Activated T-cell treated with anti-CD3 and anti-CD28 coated beads, Interleukin-2, amount 50 U/mL, for 24 hours (primary cell): ENCODE measurements at regions not wholly inside any gene's neighbourhood (a gene's known extent, or its start where the extent isn't known, plus 50 kb on each side); places are given as distances from the start of the nearest gene placed in this dataset.
"Not testable (repeated sequence)": the region's sequence is repeated elsewhere in the genome, so short reads cannot be mapped to it uniquely, and the experiment has no call there.

Source experiments
- DNase-seq: peaks from one replicate; pipeline ENCODE4 v3.0.0-alpha.2; 2020
- H3K27ac Mint-ChIP-seq: 2 replicates; pipeline ENCODE4 v1.8.0; 2020; ENCODE audit warnings: mild to moderate bottlenecking, mixed read lengths
- H3K27me3 Mint-ChIP-seq: 2 replicates; pipeline ENCODE4 v1.8.0; 2020; ENCODE audit warnings: mixed read lengths
- H3K36me3 Mint-ChIP-seq: 2 replicates; pipeline ENCODE4 v1.8.0; 2020; ENCODE audit warnings: low read depth, mixed read lengths
- H3K4me1 Mint-ChIP-seq: 2 replicates; pipeline ENCODE4 v1.8.0; 2020; ENCODE audit warnings: low read depth, mixed read lengths
- H3K4me3 Mint-ChIP-seq: 2 replicates; pipeline ENCODE4 v1.8.0; 2020; ENCODE audit warnings: mild to moderate bottlenecking, moderate library complexity, mixed read lengths
- H3K9me3 Mint-ChIP-seq: 2 replicates; pipeline ENCODE4 v1.8.0; 2020; ENCODE audit warnings: mixed read lengths

DNA sequence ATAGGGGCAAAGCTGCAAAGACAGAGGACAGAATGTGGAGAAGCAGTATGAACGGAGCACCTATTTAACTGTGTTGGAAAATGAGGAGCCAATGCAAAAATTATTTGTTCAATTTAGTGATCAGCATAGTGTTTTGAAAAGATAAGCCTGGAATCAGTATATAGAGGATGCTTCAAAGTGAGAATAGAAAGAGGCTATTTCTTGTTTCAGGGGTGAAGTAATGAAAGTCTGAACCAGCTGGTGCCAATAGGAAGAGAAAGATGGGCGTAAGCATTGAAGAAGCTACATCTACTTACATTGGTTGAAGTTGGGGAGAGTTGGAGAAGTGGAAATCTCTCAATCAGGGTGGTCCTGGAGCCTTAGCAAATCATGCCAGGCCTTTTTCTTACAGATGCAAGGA is 77.3 kb upstream of the SLC38A4 start:
- Mint-ChIP-seq H3K4me1 (peaks cover 18% of the 10 kb centered on the region), H3K36me3 (no peaks in the 10 kb centered on the region)

DNA sequence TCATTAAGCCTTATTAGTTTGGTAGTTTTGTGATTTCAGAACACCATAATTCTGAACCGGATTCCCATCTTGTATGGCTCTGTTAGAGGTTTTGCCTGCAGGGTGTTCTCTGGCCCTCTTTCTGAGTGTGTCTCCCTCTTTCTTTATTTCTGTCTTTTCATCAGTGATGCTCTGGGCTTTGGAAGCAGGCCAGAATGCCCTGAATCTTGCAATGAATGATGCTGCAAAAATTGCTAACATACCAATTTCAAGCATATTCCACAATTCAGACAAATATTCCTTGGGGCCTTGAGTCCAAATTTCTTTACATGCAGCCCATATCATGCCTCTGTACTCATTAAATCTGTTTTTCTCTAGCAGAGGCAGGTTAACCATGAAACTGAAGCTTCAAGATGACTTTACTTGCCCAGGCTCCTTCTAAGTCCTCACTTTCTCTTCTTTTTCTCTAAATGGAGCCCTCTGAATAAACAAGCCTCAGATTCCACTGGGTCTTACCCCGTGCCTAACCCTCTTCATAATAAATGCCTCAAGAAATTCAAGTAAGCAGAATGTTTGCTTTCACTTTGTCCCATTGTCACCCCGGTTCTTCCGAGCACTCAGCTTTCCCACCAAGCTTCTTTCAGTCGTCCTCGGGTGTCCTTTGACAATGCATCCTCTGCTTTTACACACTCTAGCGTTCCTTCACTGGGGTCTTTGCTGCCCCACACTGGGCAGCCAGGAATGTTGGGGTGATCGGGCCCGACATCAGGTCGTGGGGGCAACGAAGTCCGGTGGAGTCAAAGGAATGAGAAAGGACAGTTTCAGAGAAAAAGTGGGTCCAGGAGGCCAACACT is 78.8 kb upstream of the SLC38A4 start:
- Mint-ChIP-seq H3K4me3 (no peak overlapping the region), H3K27me3 (peaks cover 16% of the 10 kb centered on the region), H3K27ac (no peak overlapping the region), H3K9me3 (peaks cover 3% of the 10 kb centered on the region), H3K4me1 (peaks cover 13% of the 10 kb centered on the region), H3K36me3 (no peaks in the 10 kb centered on the region)
- DNase-seq, result no peak

More for the DNA sequence above, 77.3 kb upstream of the SLC38A4 start:
- DNase-seq, result no peak
- no peak overlapping the region for H3K27ac Mint-ChIP-seq
- H3K4me3 Mint-ChIP-seq, result no peak overlapping the region
- H3K27me3 Mint-ChIP-seq, result peaks cover 16% of the 10 kb centered on the region
- no peaks in the 10 kb centered on the region for H3K9me3 Mint-ChIP-seq

- H3K4me1 Mint-ChIP-seq, result peaks cover 13% of the 10 kb centered on the region
- H3K27ac Mint-ChIP-seq, H3K9me3 Mint-ChIP-seq, DNase-seq, H3K36me3 Mint-ChIP-seq, H3K4me3 Mint-ChIP-seq: not testable (repeated sequence)
- H3K27me3 Mint-ChIP-seq, result peaks cover 17% of the 10 kb centered on the region
These were observed 79.4 kb upstream of the SLC38A4 start for GRCh38 chr12:46905239-46905627.

- Mint-ChIP-seq H3K27ac (no peak overlapping the region), H3K4me1 (no peaks in the 10 kb centered on the region), H3K4me3 (no peak overlapping the region), H3K36me3 (no peaks in the 10 kb centered on the region), H3K27me3 (peaks cover 27% of the 10 kb centered on the region), H3K9me3 (peaks cover 16% of the 10 kb centered on the region)
- DNase-seq, result no peak
These were observed 82.0 kb upstream of the SLC38A4 start for GRCh38 chr12:46907791-46908190.

- Mint-ChIP-seq H3K27me3 (peaks cover 27% of the 10 kb centered on the region), H3K36me3 (no peaks in the 10 kb centered on the region), H3K4me3 (no peak overlapping the region), H3K4me1 (no peaks in the 10 kb centered on the region), H3K27ac (no peak overlapping the region), H3K9me3 (peaks cover 16% of the 10 kb centered on the region)
- DNase-seq, result no peak
These were observed 82.6 kb upstream of the SLC38A4 start for GRCh38 chr12:46908236-46908935.

GRCh38 chr12:46908936-46909635 is 83.3 kb upstream of the SLC38A4 start:
- H3K27me3 Mint-ChIP-seq, result peaks cover 30% of the 10 kb centered on the region
- H3K36me3 Mint-ChIP-seq, result no peaks in the 10 kb centered on the region
- peaks cover 16% of the 10 kb centered on the region for H3K9me3 Mint-ChIP-seq
- H3K27ac Mint-ChIP-seq, result no peak overlapping the region
- no peak overlapping the region for H3K4me3 Mint-ChIP-seq
- no peaks in the 10 kb centered on the region for H3K4me1 Mint-ChIP-seq
- DNase-seq, result no peak

GRCh38 chr12:46910830-46911229 is 85.0 kb upstream of the SLC38A4 start:
- DNase-seq, result no peak
- Mint-ChIP-seq H3K27ac (no peak overlapping the region), H3K36me3 (no peaks in the 10 kb centered on the region), H3K4me1 (no peaks in the 10 kb centered on the region), H3K27me3 (peaks cover 17% of the 10 kb centered on the region), H3K9me3 (peaks cover 16% of the 10 kb centered on the region), H3K4me3 (no peak overlapping the region)

- Mint-ChIP-seq H3K27ac (no peak overlapping the region), H3K4me3 (no peak overlapping the region), H3K36me3 (no peaks in the 10 kb centered on the region), H3K9me3 (peaks cover 14% of the 10 kb centered on the region), H3K27me3 (peaks cover 17% of the 10 kb centered on the region), H3K4me1 (no peaks in the 10 kb centered on the region)
- no peak for DNase-seq
These were observed 88.5 kb upstream of the SLC38A4 start for GRCh38 chr12:46914336-46914735.

GRCh38 chr12:46915082-46915481 is 89.3 kb upstream of the SLC38A4 start:
- Mint-ChIP-seq H3K36me3 (no peaks in the 10 kb centered on the region), H3K4me1 (no peaks in the 10 kb centered on the region), H3K27ac (no peak overlapping the region), H3K27me3 (peaks cover 14% of the 10 kb centered on the region), H3K9me3 (peaks cover 9% of the 10 kb centered on the region), H3K4me3 (no peak overlapping the region)
- no peak for DNase-seq

- DNase-seq, result no peak
- Mint-ChIP-seq H3K27ac (no peak overlapping the region), H3K36me3 (no peaks in the 10 kb centered on the region), H3K4me3 (no peak overlapping the region), H3K27me3 (peaks cover 9% of the 10 kb centered on the region), H3K9me3 (peaks cover 7% of the 10 kb centered on the region), H3K4me1 (no peaks in the 10 kb centered on the region)
These were observed 90.0 kb upstream of the SLC38A4 start for GRCh38 chr12:46915836-46916235.

- Mint-ChIP-seq H3K4me1 (no peaks in the 10 kb centered on the region), H3K27ac (no peak overlapping the region), H3K27me3 (peaks cover 7% of the 10 kb centered on the region), H3K9me3 (peaks cover 4% of the 10 kb centered on the region), H3K36me3 (no peaks in the 10 kb centered on the region), H3K4me3 (no peak overlapping the region)
- DNase-seq, result no peak
These were observed 91.1 kb upstream of the SLC38A4 start for GRCh38 chr12:46916796-46917419.

GRCh38 chr12:46917821-46918220 is 92.0 kb upstream of the SLC38A4 start:
- no peak for DNase-seq
- H3K4me3 Mint-ChIP-seq, result no peak overlapping the region
- H3K27ac Mint-ChIP-seq, result no peak overlapping the region
- H3K9me3 Mint-ChIP-seq, result no peaks in the 10 kb centered on the region
- H3K36me3 Mint-ChIP-seq, result no peaks in the 10 kb centered on the region
- H3K4me1 Mint-ChIP-seq, result no peaks in the 10 kb centered on the region
- peaks cover 3% of the 10 kb centered on the region for H3K27me3 Mint-ChIP-seq

DNA sequence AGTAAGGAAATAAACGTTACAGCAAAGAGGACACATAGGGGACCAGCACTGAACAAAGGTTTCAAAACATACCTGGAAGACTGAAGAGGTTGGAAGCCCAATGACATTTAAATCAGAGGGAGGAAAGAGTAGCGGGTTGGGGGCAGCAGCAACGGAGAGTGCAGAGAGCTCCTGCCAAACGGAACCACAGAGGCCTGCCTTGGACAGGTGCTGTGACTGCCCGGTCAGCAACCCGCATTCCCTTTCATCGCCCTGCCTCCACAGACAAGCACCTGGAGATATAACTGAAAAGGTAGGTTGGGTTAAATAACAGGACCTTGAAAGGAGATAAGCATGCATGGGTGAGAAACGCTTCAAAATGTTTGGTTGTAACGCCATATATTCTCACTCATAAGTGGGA is 92.8 kb upstream of the SLC38A4 start:
- no peaks in the 10 kb centered on the region for H3K36me3 Mint-ChIP-seq
- H3K27ac Mint-ChIP-seq, result no peak overlapping the region
- H3K9me3 Mint-ChIP-seq, result no peaks in the 10 kb centered on the region
- H3K4me3 Mint-ChIP-seq, result no peak overlapping the region
- H3K27me3 Mint-ChIP-seq, result peaks cover 1% of the 10 kb centered on the region
- no peaks in the 10 kb centered on the region for H3K4me1 Mint-ChIP-seq
- no peak for DNase-seq

DNA sequence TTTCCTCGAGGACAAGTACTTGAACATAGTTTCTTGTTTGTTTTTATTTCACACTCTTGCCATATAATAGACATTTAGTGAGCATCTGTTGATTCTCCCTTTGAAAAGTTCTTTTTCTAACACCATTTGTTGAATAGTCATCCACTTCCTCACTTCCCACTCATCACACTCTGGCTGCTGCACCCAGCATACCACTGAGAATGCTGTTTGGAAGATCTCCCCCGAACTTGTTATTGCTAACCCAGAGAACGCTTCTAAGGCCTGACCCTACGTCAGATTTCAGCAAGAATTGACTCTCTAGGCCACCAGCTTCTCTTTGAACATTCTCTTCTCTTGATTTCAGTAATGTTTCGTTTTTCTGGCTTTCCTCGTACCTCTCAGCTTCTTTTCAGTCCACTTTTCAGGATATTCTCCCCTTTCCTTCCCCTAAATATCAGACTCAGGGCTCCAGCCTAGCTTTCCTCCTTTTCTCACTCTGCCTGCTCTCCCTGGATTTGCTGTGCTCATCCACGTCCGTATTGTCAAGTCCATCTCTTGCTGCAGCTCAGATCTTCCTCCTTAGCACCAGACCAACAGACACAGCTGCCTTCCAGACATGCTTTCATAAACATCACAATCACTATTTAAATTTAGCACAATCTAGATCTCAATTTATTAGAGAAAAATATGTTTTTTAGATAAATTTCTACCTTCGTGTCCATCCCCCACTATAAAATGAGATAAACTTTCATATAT is 94.0 kb upstream of the SLC38A4 start:
- no peak overlapping the region for H3K27ac Mint-ChIP-seq
- H3K4me1 Mint-ChIP-seq, result no peaks in the 10 kb centered on the region
- peaks cover 2% of the 10 kb centered on the region for H3K27me3 Mint-ChIP-seq
- H3K36me3 Mint-ChIP-seq, result no peaks in the 10 kb centered on the region
- no peak overlapping the region for H3K4me3 Mint-ChIP-seq
- no peaks in the 10 kb centered on the region for H3K9me3 Mint-ChIP-seq
- DNase-seq, result no peak
